Spleen (tissue), 11 donors: ENCODE measurements at regions not wholly inside any gene's neighbourhood (a gene's known extent, or its start where the extent isn't known, plus 50 kb on each side); places are given as distances from the start of the nearest gene placed in this dataset.

ENCODE experiments used
- DNase-seq: peaks from one replicate; pipeline ENCODE4 v3.0.0-alpha.2; 2020
- H3K27ac ChIP-seq, 8 donors: fragments of 200-600 bp; sonication (generic) in 7 of 8; 1 replicate in 4 of 8; 2 replicates in 4 of 8; pipeline versions ENCODE4 v1.5.0 to v1.8.0; 2016 to 2021; ENCODE audit warnings: inconsistent platforms in 4 of 8, mild to moderate bottlenecking in 4 of 8, moderate library complexity in 1 of 8
- H3K27me3 ChIP-seq, 7 donors: fragments of 200-600 bp; sonication (generic) in 6 of 7; replicated peaks in 1 of 7; 1 replicate in 4 of 7; 2 replicates in 3 of 7; pipeline versions ENCODE4 v1.5.0 to v1.8.0; 2016 to 2021; ENCODE audit warnings: inconsistent platforms in 3 of 7, mild to moderate bottlenecking in 1 of 7
- H3K36me3 ChIP-seq, 6 donors: fragments of 200-600 bp; sonication (generic) in 5 of 6; 1 replicate in 4 of 6; 2 replicates in 2 of 6; pipeline versions ENCODE4 v1.5.0 to v1.8.0; 2016 to 2021; ENCODE audit warnings: inconsistent platforms in 2 of 6
- H3K4me1 ChIP-seq, 6 donors: fragments of 200-600 bp; sonication (generic) in 5 of 6; 1 replicate in 3 of 6; 2 replicates in 3 of 6; pipeline versions ENCODE4 v1.5.0 to v1.8.0; 2016 to 2021; ENCODE audit warnings: inconsistent platforms in 3 of 6
- H3K4me3 ChIP-seq, 8 donors: fragments of 200-600 bp; sonication (generic) in 7 of 8; 1 replicate in 4 of 8; 2 replicates in 4 of 8; pipeline versions ENCODE4 v1.5.0 to v1.8.0; 2016 to 2021; ENCODE audit warnings: inconsistent platforms in 4 of 8, mild to moderate bottlenecking in 4 of 8, moderate library complexity in 2 of 8
- H3K9me3 ChIP-seq, 8 donors: fragments of 200-600 bp; sonication (generic) in 7 of 8; 1 replicate in 4 of 8; 2 replicates in 4 of 8; pipeline versions ENCODE4 v1.5.0 to v1.8.0; 2016 to 2021; ENCODE audit warnings: inconsistent platforms in 4 of 8
- POLR2A ChIP-seq, 3 donors: fragments of 450-650 bp; IDR thresholded peaks; one replicate each; pipeline ENCODE4 v1.5.1; 2017; ENCODE audit warnings: antibody characterized with exemption in 3 of 3, mild to moderate bottlenecking in 1 of 3
- POLR2AphosphoS5 ChIP-seq, 3 donors: sonication (generic); formaldehyde crosslinking; IDR thresholded peaks; one replicate each; pipeline ENCODE4 v1.5.1; 2017; ENCODE audit warnings: antibody characterized with exemption in 3 of 3
- WGBS, 5 donors: extraction: QIAGEN DNeasy Blood & Tissue Kit in 3 of 5; methylation state at CpG; one replicate each; pipeline versions ENCODE4 v1.1.5 to v1.1.7; 2013 to 2018; 5-methylcytosine and 5-hydroxymethylcytosine counted together
- intact Hi-C: fragments of 100-400 bp; cut with DNase I; formaldehyde crosslinking; loops from one replicate; pipeline ENCODE4 v1.15.0; 2023; ENCODE audit warnings: low total_unique reads
- TF ChIP-seq, protein P1 (sequence below), 11 experiments: fragments of 200-600 bp in 7 of 11; fragments of 450-650 bp in 4 of 11; sonication (generic) in 4 of 11; IDR thresholded peaks in 8 of 11; conservative IDR thresholded peaks in 3 of 11; 1 replicate in 7 of 11; 2 replicates in 4 of 11; pipeline versions ENCODE4 v1.4.0 to v1.8.0; 2016 to 2021; ENCODE audit warnings: antibody characterized with exemption in 11 of 11, inconsistent platforms in 4 of 11, mild to moderate bottlenecking in 1 of 11
- donor health status: healthy with polysubstance abuse.
- donor health status: DM: no; HTN: no; CAD: no; lungs with moderate emphysema.
- donor health status: DM: no; HTN: no; CAD: no.
- donor health status: Bipolar disorder and iron deficiency.
- donor health status: healthy.
- donor health status: DM: no; HTN: no; CAD: no.
- donor health status: DM: yes; HTN: yes; CAD: no.

DNA sequence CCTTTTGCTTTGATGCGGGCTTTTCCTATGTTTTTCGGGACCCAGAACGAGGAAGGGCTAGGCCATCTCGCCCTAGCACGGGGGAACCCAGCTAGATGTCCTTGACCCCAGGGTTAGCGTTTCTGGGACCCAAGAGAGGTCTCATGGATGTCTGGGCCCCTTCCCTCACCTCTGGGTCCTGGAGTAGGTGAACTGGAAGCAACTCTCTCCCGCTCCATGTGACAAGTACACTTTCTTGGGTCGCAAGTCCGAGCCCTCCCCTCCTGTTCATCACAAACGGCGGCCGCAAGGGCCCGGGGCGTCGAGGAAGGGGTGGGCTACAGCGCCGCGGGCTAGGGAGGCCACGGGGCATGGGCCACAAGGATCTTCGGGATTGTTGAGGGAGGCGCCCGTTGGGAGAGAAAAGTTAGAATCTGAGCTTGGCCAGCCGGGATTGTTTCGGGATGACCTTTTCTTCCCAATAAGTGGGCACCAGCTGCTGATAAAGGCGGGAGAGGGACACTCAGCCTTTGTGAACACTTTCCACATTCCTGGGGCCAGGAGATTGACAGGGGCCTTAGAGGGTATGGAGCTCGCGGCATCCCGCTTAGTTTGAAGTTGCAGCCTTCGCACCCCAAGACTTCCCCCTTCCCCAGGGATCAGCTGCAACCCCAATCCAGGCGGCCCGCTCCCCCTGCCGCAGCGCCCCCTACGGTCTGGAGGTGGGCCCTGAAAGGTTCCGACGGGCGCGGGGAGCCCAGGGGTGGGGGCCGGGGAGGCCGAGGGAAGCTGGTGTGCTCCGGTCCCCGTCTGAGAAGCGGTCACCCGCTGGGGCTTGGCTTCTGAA lies 136.9 kb upstream of the ZIC3 start:
- 3 to 34% (median 9%) methylated on average over 11 to 44 of the region's 44 CpGs for WGBS, 5 donors
- peak overlapping the region in 6 of 8 donors; percentile 34 to 66 (median 39) for H3K4me3 ChIP-seq
- no peak for DNase-seq
- H3K36me3 ChIP-seq, result no peaks in the 10 kb centered on the region
- TF ChIP-seq, protein P1, sequence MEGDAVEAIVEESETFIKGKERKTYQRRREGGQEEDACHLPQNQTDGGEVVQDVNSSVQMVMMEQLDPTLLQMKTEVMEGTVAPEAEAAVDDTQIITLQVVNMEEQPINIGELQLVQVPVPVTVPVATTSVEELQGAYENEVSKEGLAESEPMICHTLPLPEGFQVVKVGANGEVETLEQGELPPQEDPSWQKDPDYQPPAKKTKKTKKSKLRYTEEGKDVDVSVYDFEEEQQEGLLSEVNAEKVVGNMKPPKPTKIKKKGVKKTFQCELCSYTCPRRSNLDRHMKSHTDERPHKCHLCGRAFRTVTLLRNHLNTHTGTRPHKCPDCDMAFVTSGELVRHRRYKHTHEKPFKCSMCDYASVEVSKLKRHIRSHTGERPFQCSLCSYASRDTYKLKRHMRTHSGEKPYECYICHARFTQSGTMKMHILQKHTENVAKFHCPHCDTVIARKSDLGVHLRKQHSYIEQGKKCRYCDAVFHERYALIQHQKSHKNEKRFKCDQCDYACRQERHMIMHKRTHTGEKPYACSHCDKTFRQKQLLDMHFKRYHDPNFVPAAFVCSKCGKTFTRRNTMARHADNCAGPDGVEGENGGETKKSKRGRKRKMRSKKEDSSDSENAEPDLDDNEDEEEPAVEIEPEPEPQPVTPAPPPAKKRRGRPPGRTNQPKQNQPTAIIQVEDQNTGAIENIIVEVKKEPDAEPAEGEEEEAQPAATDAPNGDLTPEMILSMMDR (IDR thresholded peaks at IDR 0.05 in 8 of 11, conservative IDR thresholded peaks at IDR 0.05 in 3 of 11), result no peak
- H3K9me3 ChIP-seq, result no peaks in the 10 kb centered on the region
- H3K4me1 ChIP-seq, result peaks cover 0 to 20% (median 8%) of the 10 kb centered on the region in 6 donors
- H3K27ac ChIP-seq, result no peak overlapping the region
- peaks cover 6 to 74% (median 58%) of the 10 kb centered on the region in 7 donors for H3K27me3 ChIP-seq
- intact Hi-C loops, result no loop called here

DNA sequence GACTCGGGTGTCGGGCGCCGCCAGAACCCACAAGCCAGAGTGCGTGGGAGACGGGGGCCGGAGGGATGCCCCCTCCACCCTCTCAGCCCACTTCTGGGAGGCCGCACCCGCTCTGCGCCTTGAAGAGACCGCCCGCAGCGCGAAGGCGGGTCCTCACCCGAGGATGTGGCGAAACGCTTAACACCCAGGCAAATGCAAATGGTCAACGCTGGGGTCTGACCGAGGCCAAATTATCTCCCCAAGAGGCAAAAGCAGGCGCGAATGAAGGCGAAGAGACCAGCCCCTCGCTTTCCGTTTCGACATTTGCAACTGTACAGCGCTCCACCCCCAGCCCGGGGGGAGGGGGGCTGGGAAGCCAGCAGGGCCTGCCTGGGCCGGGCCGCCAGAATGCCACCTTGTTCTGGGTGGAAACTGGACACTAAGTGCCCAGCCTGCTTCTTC lies 137.7 kb upstream of the ZIC3 start:
- WGBS, 5 donors, result 2 to 44% (median 3%) methylated on average over 20 to 30 of the region's 30 CpGs
- Histone ChIP-seq H3K27ac (no peak overlapping the region), H3K36me3 (no peaks in the 10 kb centered on the region), H3K4me3 (peak overlapping the region in 7 of 8 donors; percentile 30 to 66 (median 39)), H3K9me3 (no peaks in the 10 kb centered on the region), H3K4me1 (peaks cover 0 to 20% (median 8%) of the 10 kb centered on the region in 6 donors), H3K27me3 (peaks cover 6 to 81% (median 58%) of the 10 kb centered on the region in 7 donors)
- no peak for DNase-seq
- intact Hi-C loops, result no loop called here
- TF ChIP-seq POLR2AphosphoS5 (IDR thresholded peaks at IDR 0.05), result no peak
- no peak for TF ChIP-seq POLR2A (IDR thresholded peaks at IDR 0.05)
- TF ChIP-seq, protein P1 (IDR thresholded peaks at IDR 0.05 in 8 of 11, conservative IDR thresholded peaks at IDR 0.05 in 3 of 11), result no peak

DNA sequence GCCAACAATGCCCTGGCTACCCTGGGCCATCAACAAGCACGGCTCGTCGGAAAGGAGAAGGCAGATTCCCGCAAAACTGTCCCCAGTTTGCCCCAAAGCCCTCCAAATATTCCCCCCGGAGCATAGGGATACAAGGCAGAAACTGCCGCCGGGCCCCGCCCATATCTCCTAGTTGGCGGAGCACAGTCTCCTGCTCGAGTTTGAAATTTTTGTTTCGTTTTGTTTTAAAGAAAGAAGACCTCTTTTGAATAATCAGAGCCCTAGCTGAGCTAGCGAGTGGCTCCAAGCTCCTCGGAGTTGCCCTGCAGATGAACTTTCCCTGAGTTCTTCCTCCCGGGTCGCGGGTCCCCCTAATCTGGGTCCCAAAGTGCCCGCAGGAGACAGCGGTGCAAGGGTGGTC lies 138.1 kb upstream of the ZIC3 start:
- no peaks in the 10 kb centered on the region for H3K36me3 ChIP-seq
- 0 to 34% (median 1%) methylated on average over 9 to 18 of the region's 18 CpGs for WGBS, 5 donors
- TF ChIP-seq, protein P1 (IDR thresholded peaks at IDR 0.05 in 8 of 11, conservative IDR thresholded peaks at IDR 0.05 in 3 of 11), result no peak
- TF ChIP-seq POLR2A (IDR thresholded peaks at IDR 0.05) (no peak), POLR2AphosphoS5 (IDR thresholded peaks at IDR 0.05) (no peak)
- intact Hi-C loops, result no loop called here
- no peaks in the 10 kb centered on the region for H3K9me3 ChIP-seq
- no peak for DNase-seq
- peaks cover 0 to 20% (median 8%) of the 10 kb centered on the region in 6 donors for H3K4me1 ChIP-seq
- H3K27me3 ChIP-seq, result peaks cover 6 to 83% (median 58%) of the 10 kb centered on the region in 7 donors
- peak overlapping the region in 7 of 8 donors; percentile 30 to 66 (median 39) for H3K4me3 ChIP-seq
- H3K27ac ChIP-seq, result no peak overlapping the region

DNA sequence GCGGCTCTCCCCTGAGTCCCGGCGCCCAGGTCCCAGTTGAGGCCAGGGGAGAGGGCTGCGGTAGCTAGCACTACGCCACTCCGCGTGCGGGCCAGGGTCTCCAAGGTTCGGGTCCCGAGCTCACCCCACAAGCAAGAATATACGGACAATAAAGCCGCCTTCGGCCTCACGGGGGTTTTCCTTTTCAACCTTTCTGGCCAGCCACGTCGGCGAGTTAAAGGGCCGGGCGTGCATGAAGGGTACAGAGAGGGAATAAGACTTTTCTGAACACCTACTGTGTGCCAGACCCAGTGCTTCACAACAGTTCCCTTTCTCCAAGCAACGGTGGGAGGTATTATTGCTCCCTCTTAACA lies 138.5 kb upstream of the ZIC3 start:
- H3K36me3 ChIP-seq, result no peaks in the 10 kb centered on the region
- peaks cover 0 to 20% (median 8%) of the 10 kb centered on the region in 6 donors for H3K4me1 ChIP-seq
- WGBS, 5 donors, result 2 to 44% (median 5%) methylated on average over 5 to 20 of the region's 20 CpGs
- no peak for DNase-seq
- TF ChIP-seq POLR2AphosphoS5 (IDR thresholded peaks at IDR 0.05), result no peak
- TF ChIP-seq POLR2A (IDR thresholded peaks at IDR 0.05), result no peak
- TF ChIP-seq, protein P1 (IDR thresholded peaks at IDR 0.05 in 8 of 11, conservative IDR thresholded peaks at IDR 0.05 in 3 of 11), result no peak
- intact Hi-C loops, result no loop called here
- no peak overlapping the region for H3K27ac ChIP-seq
- H3K27me3 ChIP-seq, result peaks cover 6 to 86% (median 58%) of the 10 kb centered on the region in 7 donors
- H3K9me3 ChIP-seq, result no peaks in the 10 kb centered on the region
- H3K4me3 ChIP-seq, result peak overlapping the region in 6 of 8 donors; percentile 34 to 66 (median 39)
